NB4 (cell line): ENCODE measurements at regions not wholly inside any gene's neighbourhood (a gene's known extent, or its start where the extent isn't known, plus 50 kb on each side); places are given as distances from the start of the nearest gene placed in this dataset.

Source experiments
- CTCF ChIP-seq: IDR thresholded peaks from one replicate; pipeline ENCODE4 v1.5.1; 2012; ENCODE audit warnings: low read depth, low read length
- MYC ChIP-seq: IDR thresholded peaks from 2 replicates; pipeline ENCODE4 v1.6.1; 2011; ENCODE audit warnings: low read depth, low read length
- POLR2A ChIP-seq: IDR thresholded peaks from 2 replicates; pipeline ENCODE4 v1.6.1; 2011; ENCODE audit warnings: mild to moderate bottlenecking; ENCODE audit not compliant: insufficient read length; ENCODE audit errors: extremely low read depth

GRCh38 chr1:219490566-219490965 is 122.3 kb downstream of the ZC3H11B start:
- TF ChIP-seq CTCF: no peak
- no peak for TF ChIP-seq MYC
- TF ChIP-seq POLR2A: no peak
